ENCODE measurements at regions not wholly inside any gene's neighbourhood (a gene's known extent, or its start where the extent isn't known, plus 50 kb on each side); places are given as distances from the start of the nearest gene placed in this dataset.

- Histone ChIP-seq H3K9me3 (no peaks in the 10 kb centered on the region), H3K4me2 (no peak overlapping the region), H2AFZ (ENCODE audit: low read depth) (no peak overlapping the region), H3K36me3 (replicated peaks in 1 of 2; ENCODE audit: control insufficient read depth in 1 of 2, insufficient read depth in 2 of 2, low read length in 1 of 2) (no peaks in the 10 kb centered on the region), H3F3A (replicated peaks; ENCODE audit: insufficient read depth) (no peaks in the 10 kb centered on the region), H3K79me2 (ENCODE audit: insufficient read depth) (no peaks in the 10 kb centered on the region), H4K20me1 (ENCODE audit: insufficient read depth) (no peaks in the 10 kb centered on the region), H3K4me3 (ENCODE audit: low read depth in 2 of 2, low read length in 1 of 2) (no peak overlapping the region), H3K4me1 (ENCODE audit: control insufficient read depth in 1 of 2, insufficient read depth in 2 of 2, low read depth in 1 of 2, low read length in 1 of 2) (no peaks in the 10 kb centered on the region), H3K9ac (no peak overlapping the region), H3K9me2 (no peaks in the 10 kb centered on the region), H3K27ac (ENCODE audit: low read depth in 2 of 2, low read length in 1 of 2) (no peak overlapping the region), H3K27me3 (ENCODE audit: insufficient read depth) (no peaks in the 10 kb centered on the region)
- TF ChIP-seq MEF2A (IDR thresholded peaks at IDR 0.05; ENCODE audit: borderline replicate concordance, low read depth) (no peak), SIN3A (IDR thresholded peaks at IDR 0.05; ENCODE audit: borderline replicate concordance, low read depth, low read length) (no peak), FOSL2 (IDR thresholded peaks at IDR 0.05; ENCODE audit: borderline replicate concordance, low read depth) (no peak), JUND (IDR thresholded peaks at IDR 0.05) (no peak)
- DNase-seq = no peak
- ChIA-PET POLR2A (no interaction called here), CTCF (interaction anchor here (1.7 kb wide), 1 partner anchor 11 kb away, joined by 3 read pairs; no protein-coding TSS in a partner anchor)
These were observed 603.3 kb upstream of the NXPH2 start for GRCh38 chr2:139383532-139383931.

- Histone ChIP-seq H3F3A (replicated peaks; ENCODE audit: insufficient read depth) (no peaks in the 10 kb centered on the region), H4K20me1 (ENCODE audit: insufficient read depth) (no peaks in the 10 kb centered on the region), H3K79me2 (ENCODE audit: insufficient read depth) (no peaks in the 10 kb centered on the region), H3K9me3 (no peaks in the 10 kb centered on the region), H3K27ac (ENCODE audit: low read depth in 2 of 2, low read length in 1 of 2) (no peak overlapping the region), H3K4me2 (no peak overlapping the region), H3K9ac (no peak overlapping the region), H3K9me2 (no peaks in the 10 kb centered on the region), H3K4me1 (ENCODE audit: control insufficient read depth in 1 of 2, insufficient read depth in 2 of 2, low read depth in 1 of 2, low read length in 1 of 2) (no peaks in the 10 kb centered on the region), H3K27me3 (ENCODE audit: insufficient read depth) (no peaks in the 10 kb centered on the region), H3K36me3 (replicated peaks in 1 of 2; ENCODE audit: control insufficient read depth in 1 of 2, insufficient read depth in 2 of 2, low read length in 1 of 2) (no peaks in the 10 kb centered on the region), H2AFZ (ENCODE audit: low read depth) (no peak overlapping the region), H3K4me3 (ENCODE audit: low read depth in 2 of 2, low read length in 1 of 2) (no peak overlapping the region)
- ChIA-PET POLR2A (no interaction called here), CTCF (no interaction called here)
- TF ChIP-seq GABPA (IDR thresholded peaks at IDR 0.05; ENCODE audit: low read depth) (no peak), IRF3 (IDR thresholded peaks at IDR 0.05; ENCODE audit: low read depth, low read length) (no peak), TEAD4 (IDR thresholded peaks at IDR 0.05; ENCODE audit: borderline replicate concordance, insufficient read depth) (no peak), FOSL2 (IDR thresholded peaks at IDR 0.05; ENCODE audit: borderline replicate concordance, low read depth) (no peak), RAD21 (IDR thresholded peaks at IDR 0.05; ENCODE audit: low read length) (no peak), EZH2phosphoT487 (IDR thresholded peaks at IDR 0.05; ENCODE audit: borderline replicate concordance, low read depth) (no peak)
- 32% methylated on average over 1 of the region's 1 CpG for WGBS (ENCODE audit: low lambda C conversion rate)
- DNase-seq = no peak
These were observed 599.9 kb upstream of the NXPH2 start for GRCh38 chr2:139380051-139380450.

GRCh38 chr2:139378373-139378772 lies 598.2 kb upstream of the NXPH2 start:
- no peak for DNase-seq
- Histone ChIP-seq H3K27ac (ENCODE audit: low read depth in 2 of 2, low read length in 1 of 2) (no peak overlapping the region), H3K4me1 (ENCODE audit: control insufficient read depth in 1 of 2, insufficient read depth in 2 of 2, low read depth in 1 of 2, low read length in 1 of 2) (no peaks in the 10 kb centered on the region), H3K4me3 (ENCODE audit: low read depth in 2 of 2, low read length in 1 of 2) (no peak overlapping the region), H4K20me1 (ENCODE audit: insufficient read depth) (no peaks in the 10 kb centered on the region), H3F3A (replicated peaks; ENCODE audit: insufficient read depth) (no peaks in the 10 kb centered on the region), H3K36me3 (replicated peaks in 1 of 2; ENCODE audit: control insufficient read depth in 1 of 2, insufficient read depth in 2 of 2, low read length in 1 of 2) (no peaks in the 10 kb centered on the region), H3K79me2 (ENCODE audit: insufficient read depth) (no peaks in the 10 kb centered on the region), H3K27me3 (ENCODE audit: insufficient read depth) (no peaks in the 10 kb centered on the region), H2AFZ (ENCODE audit: low read depth) (no peak overlapping the region), H3K9ac (no peak overlapping the region), H3K9me2 (no peaks in the 10 kb centered on the region), H3K9me3 (no peaks in the 10 kb centered on the region), H3K4me2 (no peak overlapping the region)
- CTCF ChIA-PET = no interaction called here
- POLR2A ChIA-PET = no interaction called here
- WGBS (ENCODE audit: low lambda C conversion rate) = 44% methylated on average over 3 of the region's 3 CpGs
- no peak for TF ChIP-seq MEF2A (IDR thresholded peaks at IDR 0.05; ENCODE audit: borderline replicate concordance, low read depth)
- no peak for TF ChIP-seq RXRA (IDR thresholded peaks at IDR 0.05; ENCODE audit: borderline replicate concordance, low read depth)
- no peak for TF ChIP-seq POLR2AphosphoS5 (IDR thresholded peaks at IDR 0.05; ENCODE audit: low read depth, low read length)
- TF ChIP-seq CHD2 (IDR thresholded peaks at IDR 0.05; ENCODE audit: low read length, partially characterized antibody) = no peak
- TF ChIP-seq TEAD4 (IDR thresholded peaks at IDR 0.05; ENCODE audit: borderline replicate concordance, insufficient read depth) = no peak
- TF ChIP-seq TAF1 (IDR thresholded peaks at IDR 0.05; ENCODE audit: borderline replicate concordance, low read depth, low read length) = no peak
- no peak for TF ChIP-seq MAX (IDR thresholded peaks at IDR 0.05; ENCODE audit: low read depth)
- no peak for TF ChIP-seq RFX5 (IDR thresholded peaks at IDR 0.05; ENCODE audit: low read length)
- TF ChIP-seq ZBTB33 (IDR thresholded peaks at IDR 0.05; ENCODE audit: borderline replicate concordance, low read depth) = no peak
- TF ChIP-seq GATA2 (CRISPR knock-in tag; IDR thresholded peaks at IDR 0.05) = no peak
- no peak for TF ChIP-seq RAD21 (IDR thresholded peaks at IDR 0.05; ENCODE audit: low read length)
- no peak for TF ChIP-seq NRF1 (IDR thresholded peaks at IDR 0.05; ENCODE audit: low read depth, low read length)
- TF ChIP-seq CTCF (IDR thresholded peaks at IDR 0.05) = no peak

Data from SK-N-SH (cell line).